HG03439 (cell line): ENCODE measurements at regions not wholly inside any gene's neighbourhood (a gene's known extent, or its start where the extent isn't known, plus 50 kb on each side); places are given as distances from the start of the nearest gene placed in this dataset.

ENCODE experiments used
- ATAC-seq: cut with Tn5 transposase; IDR thresholded peaks from one replicate; pipeline ENCODE4 v1.9.1; 2021; ENCODE audit warnings: mild to moderate bottlenecking, moderate library complexity; ENCODE audit not compliant: unreplicated experiment

GRCh38 chr14:34350903-34351302, 111.1 kb downstream of the SPTSSA start:
- no peak for ATAC-seq

- no peak for ATAC-seq
These were observed 113.4 kb downstream of the SPTSSA start for GRCh38 chr14:34348592-34348991.

GRCh38 chr14:34347683-34348082, 114.4 kb downstream of the SPTSSA start:
- no peak for ATAC-seq

GRCh38 chr14:34345718-34346465, 116.1 kb downstream of the SPTSSA start:
- no peak for ATAC-seq

GRCh38 chr14:34344318-34344717, 117.7 kb downstream of the SPTSSA start:
- no peak for ATAC-seq

- ATAC-seq = no peak
These were observed 121.9 kb downstream of the SPTSSA start for GRCh38 chr14:34340025-34340625.

GRCh38 chr14:34338056-34338455, 124.0 kb downstream of the SPTSSA start:
- no peak for ATAC-seq

- ATAC-seq = no peak
These were observed 125.5 kb downstream of the SPTSSA start for GRCh38 chr14:34336501-34336900.

- no peak for ATAC-seq
These were observed 126.1 kb downstream of the SPTSSA start for GRCh38 chr14:34335968-34336367.

GRCh38 chr14:34334329-34334728, 127.7 kb downstream of the SPTSSA start:
- ATAC-seq = no peak

- peak; percentile 87 for ATAC-seq
These were observed 130.1 kb downstream of the SPTSSA start for GRCh38 chr14:34331728-34332623.

- ATAC-seq = no peak
These were observed 131.2 kb downstream of the SPTSSA start for GRCh38 chr14:34330846-34331245.

- no peak for ATAC-seq
These were observed 132.7 kb downstream of the SPTSSA start for GRCh38 chr14:34329301-34329700.

GRCh38 chr14:34328178-34328577, 133.9 kb downstream of the SPTSSA start:
- no peak for ATAC-seq

- ATAC-seq = no peak
These were observed 136.5 kb downstream of the SPTSSA start for GRCh38 chr14:34325493-34325892.

- ATAC-seq = no peak
These were observed 137.7 kb downstream of the SPTSSA start for GRCh38 chr14:34324363-34324795.

GRCh38 chr14:34322940-34323418, 139.1 kb downstream of the SPTSSA start:
- peak; percentile 81 for ATAC-seq

- ATAC-seq = no peak
These were observed 142.9 kb downstream of the SPTSSA start for GRCh38 chr14:34319140-34319539.

- no peak for ATAC-seq
These were observed 144.0 kb downstream of the SPTSSA start for GRCh38 chr14:34318014-34318413.

GRCh38 chr14:34310724-34311123, 151.3 kb downstream of the SPTSSA start:
- ATAC-seq = no peak

GRCh38 chr14:34303811-34304210, 158.2 kb downstream of the SPTSSA start:
- no peak for ATAC-seq
